ENCODE measurements at regions not wholly inside any gene's neighbourhood (a gene's known extent, or its start where the extent isn't known, plus 50 kb on each side); places are given as distances from the start of the nearest gene placed in this dataset.

DNA sequence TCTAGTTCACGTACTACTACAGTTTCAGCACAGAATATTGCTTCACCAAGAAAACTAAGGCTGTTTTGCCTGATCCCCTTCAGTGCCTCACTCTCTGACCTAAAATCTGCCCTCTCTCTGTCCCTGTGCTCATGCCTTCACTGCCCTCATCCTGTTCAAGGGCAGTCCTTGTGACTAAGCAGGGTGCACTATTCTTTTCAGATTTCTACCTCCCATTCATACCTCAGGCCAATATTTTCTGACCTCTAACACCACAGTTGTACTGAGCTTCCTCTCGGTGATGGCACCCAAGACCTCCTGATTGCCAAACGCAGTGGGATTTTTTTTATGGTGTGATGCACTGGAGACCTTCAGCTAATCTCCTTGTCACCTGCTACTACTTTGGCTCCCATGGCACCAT lies 57.7 kb upstream of the GADD45A start:
- Histone ChIP-seq H3K27me3 (replicated peaks in 1 of 2; ENCODE audit: control insufficient read depth in 2 of 2, insufficient read depth in 2 of 2, low read length in 1 of 2) (no peaks in the 10 kb centered on the region; a peak in 1 of 4 replicates), H3K4me1 (ENCODE audit: control insufficient read depth, insufficient read depth, low read length) (no peaks in the 10 kb centered on the region), H4K20me1 (ENCODE audit: control insufficient read depth, insufficient read depth) (no peaks in the 10 kb centered on the region), H3K79me2 (ENCODE audit: control insufficient read depth, insufficient read depth, low read length) (no peaks in the 10 kb centered on the region), H2AFZ (ENCODE audit: control insufficient read depth, low read depth, low read length) (no peak overlapping the region), H3K4me2 (ENCODE audit: control insufficient read depth, insufficient read depth) (no peak overlapping the region), H3K27ac (ENCODE audit: control insufficient read depth, insufficient read depth) (no peak overlapping the region), H3K9me3 (replicated peaks; ENCODE audit: control insufficient read depth, insufficient read depth, low read length) (no peaks in the 10 kb centered on the region), H3K4me3 (no peak overlapping the region), H3K36me3 (ENCODE audit: control insufficient read depth in 2 of 2, insufficient read depth in 2 of 2, low read length in 1 of 2) (no peaks in the 10 kb centered on the region), H3K9ac (ENCODE audit: control insufficient read depth, insufficient read depth, low read length) (no peak overlapping the region)
- ChIA-PET SMC1A (ENCODE audit: uncharacterized antibody, unreplicated experiment) (interaction anchor here (0.8 kb wide), 1 partner anchor 57 kb away, joined by 3 read pairs; no protein-coding TSS in a partner anchor), RAD21 (ENCODE audit: unreplicated experiment) (no interaction called here), CTCF (interaction anchor here (0.6 kb wide), 1 partner anchor 851 kb away, joined by 3 read pairs; no protein-coding TSS in a partner anchor), POLR2A (no interaction called here)
- FAIRE-seq: no peak
- intact Hi-C loops (cut with micrococcal nuclease; ENCODE audit: unreplicated experiment) (no loop called here), in situ Hi-C loops (cut with MboI) (no loop called here)
- no TSS peak for BruUV-seq (replicated peaks)
- no peak for TF ChIP-seq GATAD2B (conservative IDR thresholded peaks at IDR 0.05; ENCODE audit: low read depth)
- no peak for ATAC-seq
- WGBS (ENCODE audit: insufficient coverage, insufficient replicate concordance, low lambda C conversion rate, missing lambda C conversion rate): 28% methylated on average over 3 of the region's 3 CpGs
- DNase-seq (ENCODE audit: low read depth, low spot score): no peak

DNA sequence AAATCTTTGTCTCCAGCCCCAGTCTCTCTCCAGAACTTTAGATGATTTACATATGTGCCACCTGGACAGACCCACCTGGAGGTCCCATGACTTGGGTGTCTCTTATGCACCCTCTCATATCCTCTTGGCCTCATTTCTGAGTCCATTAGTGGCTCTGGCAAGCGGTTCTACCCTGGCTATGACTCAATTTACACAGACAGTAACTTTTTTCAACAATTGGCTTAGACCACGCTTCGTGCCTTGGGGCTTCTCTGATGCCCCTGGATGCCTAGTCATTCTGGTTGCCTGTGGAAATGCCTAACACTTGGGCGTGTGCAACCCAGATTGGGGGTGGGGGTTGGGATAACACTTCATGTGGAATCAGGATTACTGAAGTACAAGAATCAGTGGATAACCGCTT lies 57.1 kb upstream of the GADD45A start:
- no peaks in the 10 kb centered on the region for H4K20me1 ChIP-seq (ENCODE audit: control insufficient read depth, insufficient read depth)
- ATAC-seq (no peak), FAIRE-seq (no peak), DNase-seq (ENCODE audit: low read depth, low spot score) (no peak)
- WGBS (ENCODE audit: insufficient coverage, insufficient replicate concordance, low lambda C conversion rate, missing lambda C conversion rate): 10% methylated on average over 5 of the region's 5 CpGs
- ChIA-PET CTCF (no interaction called here), POLR2A (no interaction called here), RAD21 (ENCODE audit: unreplicated experiment) (no interaction called here), SMC1A (ENCODE audit: uncharacterized antibody, unreplicated experiment) (interaction anchor here (0.8 kb wide), 1 partner anchor 84 kb away, joined by 3 read pairs; no protein-coding TSS in a partner anchor)
- BruUV-seq (replicated peaks): no TSS peak
- H3K4me1 ChIP-seq (ENCODE audit: control insufficient read depth, insufficient read depth, low read length): no peaks in the 10 kb centered on the region
- TF ChIP-seq IKZF1 (conservative IDR thresholded peaks at IDR 0.05): no peak
- TF ChIP-seq HDGF (IDR thresholded peaks at IDR 0.05): no peak
- TF ChIP-seq, protein P1, sequence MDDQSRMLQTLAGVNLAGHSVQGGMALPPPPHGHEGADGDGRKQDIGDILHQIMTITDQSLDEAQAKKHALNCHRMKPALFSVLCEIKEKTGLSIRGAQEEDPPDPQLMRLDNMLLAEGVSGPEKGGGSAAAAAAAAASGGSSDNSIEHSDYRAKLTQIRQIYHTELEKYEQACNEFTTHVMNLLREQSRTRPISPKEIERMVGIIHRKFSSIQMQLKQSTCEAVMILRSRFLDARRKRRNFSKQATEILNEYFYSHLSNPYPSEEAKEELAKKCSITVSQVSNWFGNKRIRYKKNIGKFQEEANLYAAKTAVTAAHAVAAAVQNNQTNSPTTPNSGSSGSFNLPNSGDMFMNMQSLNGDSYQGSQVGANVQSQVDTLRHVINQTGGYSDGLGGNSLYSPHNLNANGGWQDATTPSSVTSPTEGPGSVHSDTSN (IDR thresholded peaks at IDR 0.05; ENCODE audit: insufficient replicate concordance, low read depth, low read length): no peak
- TF ChIP-seq, protein P2, sequence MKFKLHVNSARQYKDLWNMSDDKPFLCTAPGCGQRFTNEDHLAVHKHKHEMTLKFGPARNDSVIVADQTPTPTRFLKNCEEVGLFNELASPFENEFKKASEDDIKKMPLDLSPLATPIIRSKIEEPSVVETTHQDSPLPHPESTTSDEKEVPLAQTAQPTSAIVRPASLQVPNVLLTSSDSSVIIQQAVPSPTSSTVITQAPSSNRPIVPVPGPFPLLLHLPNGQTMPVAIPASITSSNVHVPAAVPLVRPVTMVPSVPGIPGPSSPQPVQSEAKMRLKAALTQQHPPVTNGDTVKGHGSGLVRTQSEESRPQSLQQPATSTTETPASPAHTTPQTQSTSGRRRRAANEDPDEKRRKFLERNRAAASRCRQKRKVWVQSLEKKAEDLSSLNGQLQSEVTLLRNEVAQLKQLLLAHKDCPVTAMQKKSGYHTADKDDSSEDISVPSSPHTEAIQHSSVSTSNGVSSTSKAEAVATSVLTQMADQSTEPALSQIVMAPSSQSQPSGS (IDR thresholded peaks at IDR 0.05; ENCODE audit: low read length): no peak
- no peak for TF ChIP-seq ASH2L (IDR thresholded peaks at IDR 0.05; ENCODE audit: borderline replicate concordance, low read depth)
- no peak for TF ChIP-seq ZZZ3 (IDR thresholded peaks at IDR 0.05; ENCODE audit: control insufficient read depth, insufficient read length, low read depth)
- no peak for TF ChIP-seq NRF1 (conservative IDR thresholded peaks at IDR 0.05; ENCODE audit: low read depth, low read length)
- no peak for TF ChIP-seq TCF12 (IDR thresholded peaks at IDR 0.05; ENCODE audit: low read depth, low read length)
- no peak for TF ChIP-seq POLR2AphosphoS2 (IDR thresholded peaks at IDR 0.05; ENCODE audit: low read depth, low read length)
- intact Hi-C loops (cut with micrococcal nuclease; ENCODE audit: unreplicated experiment) (no loop called here), in situ Hi-C loops (cut with MboI) (no loop called here)
- no peak overlapping the region for H3K4me2 ChIP-seq (ENCODE audit: control insufficient read depth, insufficient read depth)
- no peak overlapping the region for H3K9ac ChIP-seq (ENCODE audit: control insufficient read depth, insufficient read depth, low read length)
- no peaks in the 10 kb centered on the region for H3K79me2 ChIP-seq (ENCODE audit: control insufficient read depth, insufficient read depth, low read length)
- no peak overlapping the region for H2AFZ ChIP-seq (ENCODE audit: control insufficient read depth, low read depth, low read length)
- H3K9me3 ChIP-seq (replicated peaks; ENCODE audit: control insufficient read depth, insufficient read depth, low read length): no peaks in the 10 kb centered on the region
- no peak overlapping the region for H3K27ac ChIP-seq (ENCODE audit: control insufficient read depth, insufficient read depth)
- H3K36me3 ChIP-seq (ENCODE audit: control insufficient read depth in 2 of 2, insufficient read depth in 2 of 2, low read length in 1 of 2): no peaks in the 10 kb centered on the region
- H3K27me3 ChIP-seq (replicated peaks in 1 of 2; ENCODE audit: control insufficient read depth in 2 of 2, insufficient read depth in 2 of 2, low read length in 1 of 2): no peaks in the 10 kb centered on the region; a peak in 1 of 4 replicates
- no peak overlapping the region for H3K4me3 ChIP-seq

All from GM12878 (cell line).